ENCODE measurements at regions not wholly inside any gene's neighbourhood (a gene's known extent, or its start where the extent isn't known, plus 50 kb on each side); places are given as distances from the start of the nearest gene placed in this dataset.

DNA sequence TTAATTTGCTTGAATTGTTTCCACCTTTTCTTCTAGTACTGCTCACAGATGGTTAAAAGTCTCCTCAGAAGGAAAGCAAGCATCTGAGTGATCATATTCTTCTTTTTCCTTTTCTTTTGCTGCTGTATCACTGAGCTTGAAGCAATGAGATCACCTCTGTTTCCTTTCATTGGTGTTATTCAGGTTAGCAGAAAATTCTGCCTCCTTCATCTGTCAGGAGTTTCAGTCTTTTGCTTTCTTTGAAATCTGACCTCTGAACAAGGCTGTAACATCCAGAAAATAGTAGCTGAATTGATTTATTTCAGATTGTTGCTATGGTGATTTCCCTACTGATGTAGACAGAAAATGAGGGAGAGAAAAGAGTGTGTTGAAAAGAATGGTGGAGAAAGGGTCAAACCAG, 343.0 kb downstream of the MFSD1 start:
- H3K9ac ChIP-seq (ENCODE audit: low read length), result no peak overlapping the region
- no peaks in the 10 kb centered on the region for H3K9me2 ChIP-seq (replicated peaks; ENCODE audit: insufficient read depth, low read length)
- H4K20me1 ChIP-seq (ENCODE audit: low read depth, low read length), result no peaks in the 10 kb centered on the region
- H3K36me3 ChIP-seq (ENCODE audit: low read length), result no peaks in the 10 kb centered on the region
- no peak for TF ChIP-seq EZH2phosphoT487 (conservative IDR thresholded peaks at IDR 0.05; ENCODE audit: low read length)
- no peak for TF ChIP-seq CTCF (IDR thresholded peaks at IDR 0.05; ENCODE audit: insufficient read depth, low read length, poor library complexity, severe bottlenecking)
- H3K4me3 ChIP-seq (ENCODE audit: insufficient read depth, low read length, poor library complexity, severe bottlenecking), result no peak overlapping the region
- no peaks in the 10 kb centered on the region for H3F3A ChIP-seq (ENCODE audit: insufficient read depth)
- H3K4me2 ChIP-seq (ENCODE audit: low read depth, low read length, poor library complexity, severe bottlenecking), result no peak overlapping the region
- H2AFZ ChIP-seq (ENCODE audit: low read depth, low read length, severe bottlenecking), result no peak overlapping the region
- H3K27ac ChIP-seq (ENCODE audit: low read depth, low read length), result no peak overlapping the region
- no peaks in the 10 kb centered on the region for H3K79me2 ChIP-seq (ENCODE audit: insufficient read depth, low read length)
- no peaks in the 10 kb centered on the region for H3K9me3 ChIP-seq (ENCODE audit: insufficient read depth, low read length)
- no peaks in the 10 kb centered on the region for H3K27me3 ChIP-seq (ENCODE audit: low read length)

DNA sequence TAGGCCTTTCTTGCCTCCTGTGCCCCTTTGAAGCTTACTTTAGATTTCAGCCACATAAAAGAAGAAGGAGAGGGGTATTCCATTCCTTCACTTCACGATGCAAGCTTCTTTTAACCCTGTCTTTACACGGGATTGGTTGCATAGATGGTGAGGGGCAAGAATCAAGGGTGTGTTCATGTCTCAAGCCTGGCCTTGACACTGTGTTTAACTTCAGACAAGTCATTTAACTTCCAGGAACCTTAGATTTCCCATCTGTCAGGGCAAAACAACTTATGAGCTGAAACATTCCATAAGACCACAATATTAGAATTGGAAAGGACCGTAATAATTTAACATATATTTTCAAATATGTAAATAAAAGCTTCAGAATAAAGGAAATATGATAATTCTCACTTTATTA, 344.5 kb downstream of the MFSD1 start:
- H3K9me2 ChIP-seq (replicated peaks; ENCODE audit: insufficient read depth, low read length), result no peaks in the 10 kb centered on the region
- H3K4me2 ChIP-seq (ENCODE audit: low read depth, low read length, poor library complexity, severe bottlenecking), result no peak overlapping the region
- no peaks in the 10 kb centered on the region for H3K27me3 ChIP-seq (ENCODE audit: low read length)
- no peak overlapping the region for H3K4me3 ChIP-seq (ENCODE audit: insufficient read depth, low read length, poor library complexity, severe bottlenecking)
- no peaks in the 10 kb centered on the region for H4K20me1 ChIP-seq (ENCODE audit: low read depth, low read length)
- H2AFZ ChIP-seq (ENCODE audit: low read depth, low read length, severe bottlenecking), result no peak overlapping the region
- no peaks in the 10 kb centered on the region for H3K9me3 ChIP-seq (ENCODE audit: insufficient read depth, low read length)
- H3K79me2 ChIP-seq (ENCODE audit: insufficient read depth, low read length), result no peaks in the 10 kb centered on the region
- H3K36me3 ChIP-seq (ENCODE audit: low read length), result no peaks in the 10 kb centered on the region
- H3K9ac ChIP-seq (ENCODE audit: low read length), result no peak overlapping the region
- H3F3A ChIP-seq (ENCODE audit: insufficient read depth), result no peaks in the 10 kb centered on the region
- no peak overlapping the region for H3K27ac ChIP-seq (ENCODE audit: low read depth, low read length)
- TF ChIP-seq EZH2phosphoT487 (conservative IDR thresholded peaks at IDR 0.05; ENCODE audit: low read length) (no peak), CTCF (IDR thresholded peaks at IDR 0.05; ENCODE audit: insufficient read depth, low read length, poor library complexity, severe bottlenecking) (no peak)

GRCh38 chr3:159146856-159147435, 345.1 kb downstream of the MFSD1 start:
- Histone ChIP-seq H3K9ac (ENCODE audit: low read length) (no peak overlapping the region), H3K9me3 (ENCODE audit: insufficient read depth, low read length) (no peaks in the 10 kb centered on the region), H4K20me1 (ENCODE audit: low read depth, low read length) (no peaks in the 10 kb centered on the region), H3K4me3 (ENCODE audit: insufficient read depth, low read length, poor library complexity, severe bottlenecking) (no peak overlapping the region), H3K36me3 (ENCODE audit: low read length) (no peaks in the 10 kb centered on the region), H3K27me3 (ENCODE audit: low read length) (no peaks in the 10 kb centered on the region), H3F3A (ENCODE audit: insufficient read depth) (no peaks in the 10 kb centered on the region), H2AFZ (ENCODE audit: low read depth, low read length, severe bottlenecking) (no peak overlapping the region), H3K9me2 (replicated peaks; ENCODE audit: insufficient read depth, low read length) (no peaks in the 10 kb centered on the region), H3K27ac (ENCODE audit: low read depth, low read length) (no peak overlapping the region), H3K79me2 (ENCODE audit: insufficient read depth, low read length) (no peaks in the 10 kb centered on the region), H3K4me2 (ENCODE audit: low read depth, low read length, poor library complexity, severe bottlenecking) (no peak overlapping the region)
- no peak for TF ChIP-seq CTCF (IDR thresholded peaks at IDR 0.05; ENCODE audit: insufficient read depth, low read length, poor library complexity, severe bottlenecking)
- no peak for TF ChIP-seq EZH2phosphoT487 (conservative IDR thresholded peaks at IDR 0.05; ENCODE audit: low read length)

All from SU-DHL-6 (cell line).